Retinal pigment epithelial cell (primary cell): ENCODE measurements at regions not wholly inside any gene's neighbourhood (a gene's known extent, or its start where the extent isn't known, plus 50 kb on each side); places are given as distances from the start of the nearest gene placed in this dataset.

Experiments used
- DNase-seq: peaks from one replicate; pipeline ENCODE4 v3.0.0-alpha.2; 2010; ENCODE audit warnings: low read depth
- H3K4me3 ChIP-seq: 2 replicates; pipeline ENCODE4 v1.5.1; 2011; ENCODE audit warnings: mild to moderate bottlenecking, low read length, control low read depth, moderate library complexity
- TF ChIP-seq, protein P1 (sequence below): conservative IDR thresholded peaks from 2 replicates; pipeline ENCODE4 v1.5.1; 2011; ENCODE audit warnings: low read depth, low read length, control low read depth, inconsistent platforms

DNA sequence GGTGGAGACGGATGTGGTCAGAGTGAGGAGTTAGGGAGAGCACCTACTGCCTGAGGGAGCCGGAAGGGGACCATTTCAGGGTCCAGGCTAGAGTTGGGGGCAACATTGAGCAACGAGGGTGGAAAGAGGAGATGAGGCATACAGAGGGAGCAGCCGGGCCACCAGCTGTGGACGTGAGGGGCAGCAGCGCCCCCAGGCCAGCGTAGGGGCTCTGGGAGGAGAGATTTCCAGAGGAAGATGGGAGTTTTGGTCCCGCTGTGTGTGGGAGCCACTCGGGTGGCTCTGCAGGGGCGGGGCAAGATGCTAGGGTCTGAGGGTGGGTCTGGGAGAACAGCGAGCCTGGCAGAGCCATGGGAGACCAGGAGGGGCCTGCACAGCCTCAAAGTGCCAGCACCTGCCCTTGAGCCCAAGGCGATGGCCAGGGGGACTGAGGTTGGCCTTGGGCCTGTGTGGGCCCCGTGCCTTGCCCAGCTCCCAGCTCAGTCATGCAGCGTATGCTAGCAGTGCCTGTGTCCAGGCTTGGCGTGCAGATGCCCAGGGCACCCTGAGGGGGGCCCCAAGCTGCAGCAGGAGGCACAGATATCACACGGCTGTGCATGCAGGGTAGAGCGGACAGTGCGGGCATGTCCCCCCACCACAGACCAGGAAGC is 80.5 kb upstream of the PPP1R26 start:
- DNase-seq: no peak
- no peak overlapping the region for H3K4me3 ChIP-seq
- TF ChIP-seq, protein P1, sequence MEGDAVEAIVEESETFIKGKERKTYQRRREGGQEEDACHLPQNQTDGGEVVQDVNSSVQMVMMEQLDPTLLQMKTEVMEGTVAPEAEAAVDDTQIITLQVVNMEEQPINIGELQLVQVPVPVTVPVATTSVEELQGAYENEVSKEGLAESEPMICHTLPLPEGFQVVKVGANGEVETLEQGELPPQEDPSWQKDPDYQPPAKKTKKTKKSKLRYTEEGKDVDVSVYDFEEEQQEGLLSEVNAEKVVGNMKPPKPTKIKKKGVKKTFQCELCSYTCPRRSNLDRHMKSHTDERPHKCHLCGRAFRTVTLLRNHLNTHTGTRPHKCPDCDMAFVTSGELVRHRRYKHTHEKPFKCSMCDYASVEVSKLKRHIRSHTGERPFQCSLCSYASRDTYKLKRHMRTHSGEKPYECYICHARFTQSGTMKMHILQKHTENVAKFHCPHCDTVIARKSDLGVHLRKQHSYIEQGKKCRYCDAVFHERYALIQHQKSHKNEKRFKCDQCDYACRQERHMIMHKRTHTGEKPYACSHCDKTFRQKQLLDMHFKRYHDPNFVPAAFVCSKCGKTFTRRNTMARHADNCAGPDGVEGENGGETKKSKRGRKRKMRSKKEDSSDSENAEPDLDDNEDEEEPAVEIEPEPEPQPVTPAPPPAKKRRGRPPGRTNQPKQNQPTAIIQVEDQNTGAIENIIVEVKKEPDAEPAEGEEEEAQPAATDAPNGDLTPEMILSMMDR: no peak

DNA sequence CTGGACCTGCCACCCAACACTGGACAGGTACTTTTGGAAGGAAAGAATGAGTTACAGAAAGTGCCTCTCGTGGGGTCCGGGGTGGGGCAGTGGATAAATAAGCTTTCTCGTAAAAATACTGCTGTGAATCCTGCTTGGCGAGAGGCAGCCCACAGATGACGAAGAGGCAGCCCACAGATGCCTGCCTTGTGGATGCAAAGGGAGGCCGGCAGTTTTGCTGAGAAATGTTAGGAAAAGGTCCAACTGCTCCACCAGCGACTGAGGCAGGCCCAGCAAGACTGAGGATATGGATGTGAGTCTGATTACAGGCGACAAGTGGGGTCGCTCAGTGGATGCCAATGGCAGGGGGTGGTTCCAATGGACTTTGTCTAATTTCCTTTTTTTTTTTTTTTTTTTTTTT is 79.1 kb upstream of the PPP1R26 start:
- no peak overlapping the region for H3K4me3 ChIP-seq
- TF ChIP-seq, protein P1: no peak
- no peak for DNase-seq

GRCh38 chr9:135401218-135401617 is 78.4 kb upstream of the PPP1R26 start:
- no peak overlapping the region for H3K4me3 ChIP-seq
- TF ChIP-seq, protein P1: no peak
- no peak for DNase-seq

- DNase-seq: no peak
- H3K4me3 ChIP-seq: no peak overlapping the region
- TF ChIP-seq, protein P1: no peak
Measured at GRCh38 chr9:135402048-135402738, 77.4 kb upstream of the PPP1R26 start.

DNA sequence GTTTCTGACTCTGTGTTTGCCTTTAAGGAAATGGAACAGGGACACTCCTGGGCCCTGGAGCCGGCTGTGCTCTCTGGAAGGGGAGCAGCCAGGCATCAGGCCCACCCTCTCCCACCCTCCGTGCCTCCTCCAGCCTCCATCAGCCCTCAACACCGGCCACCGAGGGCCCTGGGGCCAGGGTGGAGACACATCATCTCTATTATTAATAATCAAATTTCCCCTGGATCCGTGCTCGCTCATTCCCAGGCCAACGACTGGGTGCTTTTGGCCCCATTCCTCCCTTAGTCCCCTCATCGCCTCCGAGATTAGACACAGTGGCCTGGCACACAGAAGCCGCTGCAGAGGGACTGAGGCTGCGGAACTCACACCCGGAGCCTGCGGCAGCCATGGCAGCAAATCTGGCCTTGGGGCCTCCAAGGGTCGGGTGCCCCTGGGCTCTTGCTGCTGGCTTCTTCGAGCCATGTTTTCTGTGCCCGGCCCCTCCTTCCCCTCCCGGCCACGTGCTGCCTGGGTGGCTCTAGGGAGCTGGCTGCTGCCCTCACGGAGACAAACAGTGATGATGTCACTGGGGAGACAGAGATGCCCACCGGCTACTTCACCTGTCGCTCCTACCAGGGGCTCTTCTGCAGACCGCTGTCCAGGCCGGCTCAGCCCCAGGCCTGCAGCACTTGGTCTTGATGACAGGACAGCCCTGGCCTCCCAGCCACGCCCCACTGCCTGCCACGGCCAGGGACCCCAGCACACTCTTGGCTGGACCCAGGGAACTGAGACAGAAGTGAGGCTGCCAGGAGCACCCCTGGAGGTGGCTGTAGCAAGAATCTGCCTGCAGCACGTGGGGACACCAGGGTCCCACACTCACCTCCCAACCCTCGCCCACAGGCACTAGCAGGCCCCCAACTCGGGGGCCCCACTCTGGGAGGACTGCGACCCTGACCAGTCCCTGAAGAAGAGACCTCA is 76.6 kb upstream of the PPP1R26 start:
- no peak overlapping the region for H3K4me3 ChIP-seq
- TF ChIP-seq, protein P1: no peak
- no peak for DNase-seq

DNA sequence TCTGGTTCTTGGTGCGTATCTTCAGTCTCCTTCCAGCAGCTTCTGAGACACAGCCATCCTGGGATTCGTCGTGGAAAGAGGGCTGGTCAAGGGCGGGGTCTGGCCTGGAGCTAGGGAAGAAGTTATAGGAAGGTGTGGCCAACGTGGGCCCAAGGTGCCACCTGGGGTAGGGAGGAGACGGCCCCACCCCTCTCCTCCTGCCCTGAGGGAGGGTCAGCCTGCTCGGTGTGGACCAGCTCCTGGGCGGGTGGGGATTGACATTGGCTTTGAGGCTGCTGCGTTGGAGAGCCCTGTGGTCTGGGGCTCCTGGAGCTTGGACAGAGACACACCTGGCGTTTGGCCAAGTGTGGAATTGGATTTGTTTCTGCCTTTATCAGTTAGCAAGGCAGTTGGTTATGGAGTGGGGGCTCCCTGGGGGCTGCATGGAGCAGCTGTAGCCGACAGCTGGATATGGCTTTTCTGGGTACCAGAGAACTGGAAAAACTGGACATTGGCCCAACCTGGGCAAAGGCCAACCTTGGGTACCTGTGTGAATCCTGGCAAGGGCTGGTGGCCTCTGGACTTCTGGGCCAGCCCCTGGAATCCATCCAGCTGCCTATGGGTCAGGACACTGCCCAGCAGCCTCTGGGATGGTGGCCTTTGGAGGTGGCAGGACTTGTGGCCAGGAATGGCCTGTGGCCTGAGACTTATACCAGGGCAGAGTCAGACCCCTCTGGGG is 75.7 kb upstream of the PPP1R26 start:
- TF ChIP-seq, protein P1: no peak
- no peak for DNase-seq
- no peak overlapping the region for H3K4me3 ChIP-seq
